Epithelial cell of esophagus (primary cell): ENCODE measurements at regions not wholly inside any gene's neighbourhood (a gene's known extent, or its start where the extent isn't known, plus 50 kb on each side); places are given as distances from the start of the nearest gene placed in this dataset.
"Not testable (repeated sequence)": the region's sequence is repeated elsewhere in the genome, so short reads cannot be mapped to it uniquely, and the experiment has no call there.

Source experiments
- DNase-seq: peaks from one replicate; pipeline ENCODE4 v3.0.0; 2010; ENCODE audit warnings: low read depth
- H3K4me3 ChIP-seq: 2 replicates; pipeline ENCODE4 v1.5.1; 2011; ENCODE audit warnings: mild to moderate bottlenecking, low read length, control low read depth
- CTCF ChIP-seq: IDR thresholded peaks from 2 replicates; pipeline ENCODE4 v1.5.1; 2011; ENCODE audit warnings: low read depth, mild to moderate bottlenecking, low read length, control low read depth, inconsistent platforms; ENCODE audit not compliant: insufficient read depth; ENCODE audit errors: missing control alignments

GRCh38 chr12:114041136-114041535, 75.0 kb upstream of the RBM19 start:
- H3K4me3 ChIP-seq: no peak overlapping the region
- no peak for TF ChIP-seq CTCF
- no peak for DNase-seq

- TF ChIP-seq CTCF: no peak
- no peak overlapping the region for H3K4me3 ChIP-seq
- no peak for DNase-seq
Measured at GRCh38 chr12:114038962-114039361, 72.8 kb upstream of the RBM19 start.

- H3K4me3 ChIP-seq: no peak overlapping the region
- no peak for TF ChIP-seq CTCF
- no peak for DNase-seq
Measured at GRCh38 chr12:114032801-114033200, 66.7 kb upstream of the RBM19 start.

GRCh38 chr12:114030451-114030850, 64.3 kb upstream of the RBM19 start:
- no peak overlapping the region for H3K4me3 ChIP-seq
- TF ChIP-seq CTCF: no peak

GRCh38 chr12:114026805-114027204, 60.7 kb upstream of the RBM19 start:
- no peak overlapping the region for H3K4me3 ChIP-seq
- DNase-seq: no peak
- no peak for TF ChIP-seq CTCF

More at GRCh38 chr12:114030451-114030850, 64.3 kb upstream of the RBM19 start:
- no peak for DNase-seq

- H3K4me3 ChIP-seq: no peak overlapping the region
- TF ChIP-seq CTCF: no peak
- no peak for DNase-seq
Measured at GRCh38 chr12:114025935-114026334, 59.8 kb upstream of the RBM19 start.

GRCh38 chr12:114022081-114022480, 56.0 kb upstream of the RBM19 start:
- DNase-seq, H3K4me3 ChIP-seq: not testable (repeated sequence)

GRCh38 chr12:114018669-114019068, 52.5 kb upstream of the RBM19 start:
- TF ChIP-seq CTCF: no peak
- peak; percentile 50 for DNase-seq
- no peak overlapping the region for H3K4me3 ChIP-seq
